Activated naive CD8-positive, alpha-beta T cell treated with anti-CD3 and anti-CD28 coated beads, Interleukin-2, amount 50 U/mL, for 24 hours (primary cell): ENCODE measurements at regions not wholly inside any gene's neighbourhood (a gene's known extent, or its start where the extent isn't known, plus 50 kb on each side); places are given as distances from the start of the nearest gene placed in this dataset.

Experiments
- ATAC-seq: fragments of 150-1000 bp; cut with Tn5 transposase; one replicate; pipeline ENCODE4 v1.10.0; 2021
- DNase-seq: peaks from one replicate; pipeline ENCODE4 v3.0.0; 2021
- H3K27ac Mint-ChIP-seq: one replicate; pipeline ENCODE4 v1.8.0; 2021; ENCODE audit warnings: mild to moderate bottlenecking, mixed read lengths
- H3K27me3 Mint-ChIP-seq: one replicate; pipeline ENCODE4 v1.8.0; 2021; ENCODE audit warnings: mixed read lengths
- H3K36me3 Mint-ChIP-seq: one replicate; pipeline ENCODE4 v1.8.0; 2021; ENCODE audit warnings: low read depth, mixed read lengths
- H3K4me1 Mint-ChIP-seq: one replicate; pipeline ENCODE4 v1.8.0; 2021; ENCODE audit warnings: mixed read lengths
- H3K4me3 Mint-ChIP-seq: one replicate; pipeline ENCODE4 v1.8.0; 2021; ENCODE audit warnings: mild to moderate bottlenecking, moderate library complexity, mixed read lengths
- H3K9me3 Mint-ChIP-seq: one replicate; pipeline ENCODE4 v1.8.0; 2021; ENCODE audit warnings: mixed read lengths

- Mint-ChIP-seq H3K27me3 (no peaks in the 10 kb centered on the region), H3K27ac (no peak overlapping the region), H3K4me1 (no peaks in the 10 kb centered on the region), H3K4me3 (no peak overlapping the region), H3K9me3 (peaks cover 4% of the 10 kb centered on the region), H3K36me3 (no peaks in the 10 kb centered on the region)
- no peak for ATAC-seq
- no peak for DNase-seq
Measured at GRCh38 chr16:5385115-5385514, 287.5 kb upstream of the EEF2KMT start.

- Mint-ChIP-seq H3K4me1 (no peaks in the 10 kb centered on the region), H3K9me3 (peaks cover 4% of the 10 kb centered on the region), H3K36me3 (no peaks in the 10 kb centered on the region), H3K4me3 (no peak overlapping the region), H3K27me3 (no peaks in the 10 kb centered on the region), H3K27ac (no peak overlapping the region)
- DNase-seq (no peak), ATAC-seq (no peak)
Measured at GRCh38 chr16:5383737-5384136, 286.1 kb upstream of the EEF2KMT start.

GRCh38 chr16:5382484-5382883 lies 284.9 kb upstream of the EEF2KMT start:
- Mint-ChIP-seq H3K27me3 (no peaks in the 10 kb centered on the region), H3K4me1 (no peaks in the 10 kb centered on the region), H3K27ac (no peak overlapping the region), H3K36me3 (no peaks in the 10 kb centered on the region), H3K9me3 (peaks cover 4% of the 10 kb centered on the region), H3K4me3 (no peak overlapping the region)
- ATAC-seq: no peak
- no peak for DNase-seq

GRCh38 chr16:5381481-5381880 lies 283.9 kb upstream of the EEF2KMT start:
- ATAC-seq (no peak), DNase-seq (no peak)
- no peak overlapping the region for H3K27ac Mint-ChIP-seq
- H3K4me3 Mint-ChIP-seq: no peak overlapping the region
- peaks cover 4% of the 10 kb centered on the region for H3K27me3 Mint-ChIP-seq
- H3K9me3 Mint-ChIP-seq: peaks cover 4% of the 10 kb centered on the region
- no peaks in the 10 kb centered on the region for H3K4me1 Mint-ChIP-seq
- no peaks in the 10 kb centered on the region for H3K36me3 Mint-ChIP-seq

GRCh38 chr16:5379954-5380353 lies 282.4 kb upstream of the EEF2KMT start:
- H3K4me3 Mint-ChIP-seq: no peak overlapping the region
- peaks cover 7% of the 10 kb centered on the region for H3K27me3 Mint-ChIP-seq
- H3K9me3 Mint-ChIP-seq: peaks cover 4% of the 10 kb centered on the region
- H3K27ac Mint-ChIP-seq: no peak overlapping the region
- DNase-seq: no peak
- no peak for ATAC-seq
- H3K4me1 Mint-ChIP-seq: no peaks in the 10 kb centered on the region
- no peaks in the 10 kb centered on the region for H3K36me3 Mint-ChIP-seq

GRCh38 chr16:5378531-5378930 lies 280.9 kb upstream of the EEF2KMT start:
- H3K4me1 Mint-ChIP-seq: no peaks in the 10 kb centered on the region
- H3K36me3 Mint-ChIP-seq: no peaks in the 10 kb centered on the region
- ATAC-seq (no peak), DNase-seq (no peak)
- H3K4me3 Mint-ChIP-seq: no peak overlapping the region
- H3K27ac Mint-ChIP-seq: no peak overlapping the region
- no peaks in the 10 kb centered on the region for H3K9me3 Mint-ChIP-seq
- H3K27me3 Mint-ChIP-seq: peaks cover 11% of the 10 kb centered on the region

GRCh38 chr16:5377280-5377898 lies 279.8 kb upstream of the EEF2KMT start:
- ATAC-seq (no peak), DNase-seq (no peak)
- Mint-ChIP-seq H3K36me3 (no peaks in the 10 kb centered on the region), H3K4me3 (no peak overlapping the region), H3K27me3 (peaks cover 16% of the 10 kb centered on the region), H3K27ac (no peak overlapping the region), H3K4me1 (no peaks in the 10 kb centered on the region), H3K9me3 (no peaks in the 10 kb centered on the region)

- no peaks in the 10 kb centered on the region for H3K4me1 Mint-ChIP-seq
- H3K27ac Mint-ChIP-seq: no peak overlapping the region
- no peaks in the 10 kb centered on the region for H3K9me3 Mint-ChIP-seq
- peaks cover 18% of the 10 kb centered on the region for H3K27me3 Mint-ChIP-seq
- H3K36me3 Mint-ChIP-seq: no peaks in the 10 kb centered on the region
- ATAC-seq (no peak), DNase-seq (no peak)
- no peak overlapping the region for H3K4me3 Mint-ChIP-seq
Measured at GRCh38 chr16:5374184-5374583, 276.6 kb upstream of the EEF2KMT start.

- H3K4me3 Mint-ChIP-seq: no peak overlapping the region
- H3K4me1 Mint-ChIP-seq: no peaks in the 10 kb centered on the region
- no peaks in the 10 kb centered on the region for H3K9me3 Mint-ChIP-seq
- no peak overlapping the region for H3K27ac Mint-ChIP-seq
- peaks cover 7% of the 10 kb centered on the region for H3K27me3 Mint-ChIP-seq
- DNase-seq: no peak
- H3K36me3 Mint-ChIP-seq: no peaks in the 10 kb centered on the region
- ATAC-seq: no peak
Measured at GRCh38 chr16:5367951-5368350, 270.4 kb upstream of the EEF2KMT start.

- no peaks in the 10 kb centered on the region for H3K36me3 Mint-ChIP-seq
- no peak overlapping the region for H3K27ac Mint-ChIP-seq
- DNase-seq (no peak), ATAC-seq (no peak)
- H3K9me3 Mint-ChIP-seq: no peaks in the 10 kb centered on the region
- no peak overlapping the region for H3K4me3 Mint-ChIP-seq
- no peaks in the 10 kb centered on the region for H3K4me1 Mint-ChIP-seq
- H3K27me3 Mint-ChIP-seq: no peaks in the 10 kb centered on the region
Measured at GRCh38 chr16:5366126-5366525, 268.5 kb upstream of the EEF2KMT start.

- Mint-ChIP-seq H3K36me3 (no peaks in the 10 kb centered on the region), H3K9me3 (no peaks in the 10 kb centered on the region), H3K27me3 (no peaks in the 10 kb centered on the region), H3K4me1 (no peaks in the 10 kb centered on the region), H3K4me3 (no peak overlapping the region), H3K27ac (no peak overlapping the region)
- no peak for DNase-seq
- ATAC-seq: no peak
Measured at GRCh38 chr16:5364186-5364585, 266.6 kb upstream of the EEF2KMT start.

GRCh38 chr16:5361322-5361721 lies 263.7 kb upstream of the EEF2KMT start:
- DNase-seq (no peak), ATAC-seq (no peak)
- no peaks in the 10 kb centered on the region for H3K27me3 Mint-ChIP-seq
- no peaks in the 10 kb centered on the region for H3K9me3 Mint-ChIP-seq
- no peak overlapping the region for H3K4me3 Mint-ChIP-seq
- no peaks in the 10 kb centered on the region for H3K4me1 Mint-ChIP-seq
- no peak overlapping the region for H3K27ac Mint-ChIP-seq
- no peaks in the 10 kb centered on the region for H3K36me3 Mint-ChIP-seq

- Mint-ChIP-seq H3K27ac (no peak overlapping the region), H3K27me3 (no peaks in the 10 kb centered on the region), H3K36me3 (no peaks in the 10 kb centered on the region), H3K9me3 (no peaks in the 10 kb centered on the region), H3K4me3 (no peak overlapping the region), H3K4me1 (no peaks in the 10 kb centered on the region)
- DNase-seq (no peak), ATAC-seq (no peak)
Measured at GRCh38 chr16:5354645-5355044, 257.1 kb upstream of the EEF2KMT start.

GRCh38 chr16:5349670-5350517 lies 252.3 kb upstream of the EEF2KMT start:
- ATAC-seq: no peak
- no peaks in the 10 kb centered on the region for H3K9me3 Mint-ChIP-seq
- no peaks in the 10 kb centered on the region for H3K36me3 Mint-ChIP-seq
- H3K27ac Mint-ChIP-seq: no peak overlapping the region
- DNase-seq: no peak
- H3K27me3 Mint-ChIP-seq: no peaks in the 10 kb centered on the region
- no peaks in the 10 kb centered on the region for H3K4me1 Mint-ChIP-seq
- H3K4me3 Mint-ChIP-seq: no peak overlapping the region

GRCh38 chr16:5349101-5349500 lies 251.5 kb upstream of the EEF2KMT start:
- H3K27me3 Mint-ChIP-seq: no peaks in the 10 kb centered on the region
- DNase-seq (no peak), ATAC-seq (no peak)
- H3K9me3 Mint-ChIP-seq: no peaks in the 10 kb centered on the region
- no peak overlapping the region for H3K27ac Mint-ChIP-seq
- no peak overlapping the region for H3K4me3 Mint-ChIP-seq
- H3K4me1 Mint-ChIP-seq: no peaks in the 10 kb centered on the region
- no peaks in the 10 kb centered on the region for H3K36me3 Mint-ChIP-seq
